Uterus (tissue), 3 donors: ENCODE measurements at regions not wholly inside any gene's neighbourhood (a gene's known extent, or its start where the extent isn't known, plus 50 kb on each side); places are given as distances from the start of the nearest gene placed in this dataset.

Experiments
- DNase-seq, 2 donors: peaks; one replicate each; pipeline ENCODE4 v3.0.0-alpha.2; 2019 to 2020
- H3K27ac ChIP-seq, 2 donors: fragments of 200-600 bp; sonication (generic); 1 replicate in 1 of 2; 2 replicates in 1 of 2; pipeline ENCODE4 v1.5.1; 2016 to 2018
- H3K27me3 ChIP-seq, 2 donors: fragments of 200-600 bp; sonication (generic); one replicate each; pipeline ENCODE4 v1.5.1; 2018 to 2019; ENCODE audit warnings: control low read depth in 1 of 2
- H3K36me3 ChIP-seq, 2 donors: fragments of 200-600 bp; sonication (generic); one replicate each; pipeline ENCODE4 v1.5.1; 2019; ENCODE audit warnings: control low read depth in 1 of 2
- H3K4me1 ChIP-seq, 2 donors: fragments of 200-600 bp; sonication (generic); one replicate each; pipeline ENCODE4 v1.5.1; 2018 to 2019; ENCODE audit warnings: control low read depth in 1 of 2
- H3K4me3 ChIP-seq, 2 donors: fragments of 200-600 bp; sonication (generic); 1 replicate in 1 of 2; 2 replicates in 1 of 2; pipeline ENCODE4 v1.5.1; 2018 to 2019; ENCODE audit warnings: mild to moderate bottlenecking in 1 of 2
- H3K9me3 ChIP-seq, 2 donors: fragments of 200-600 bp; sonication (generic); one replicate each; pipeline ENCODE4 v1.5.1; 2019; ENCODE audit warnings: control low read depth in 1 of 2
- POLR2A ChIP-seq, 2 donors: fragments of 450-650 bp; IDR thresholded peaks; one replicate each; pipeline ENCODE4 v1.6.1; 2016; ENCODE audit warnings: antibody characterized with exemption in 2 of 2, mild to moderate bottlenecking in 1 of 2, moderate library complexity in 1 of 2
- intact Hi-C: fragments of 100-400 bp; cut with DNase I; formaldehyde crosslinking; loops from one replicate; pipeline ENCODE4 v1.15.1; 2023; ENCODE audit warnings: low total_unique reads
- TF ChIP-seq, protein P1 (sequence below), 4 experiments: fragments of 200-600 bp in 2 of 4; fragments of 450-650 bp in 2 of 4; sonication (generic) in 2 of 4; IDR thresholded peaks; one replicate each; pipeline ENCODE4 v1.5.1; 2016 to 2019; ENCODE audit warnings: antibody characterized with exemption in 4 of 4, mild to moderate bottlenecking in 2 of 4, moderate library complexity in 1 of 4
- donor health status: DM: yes; HTN: yes; CAD: no.

DNA sequence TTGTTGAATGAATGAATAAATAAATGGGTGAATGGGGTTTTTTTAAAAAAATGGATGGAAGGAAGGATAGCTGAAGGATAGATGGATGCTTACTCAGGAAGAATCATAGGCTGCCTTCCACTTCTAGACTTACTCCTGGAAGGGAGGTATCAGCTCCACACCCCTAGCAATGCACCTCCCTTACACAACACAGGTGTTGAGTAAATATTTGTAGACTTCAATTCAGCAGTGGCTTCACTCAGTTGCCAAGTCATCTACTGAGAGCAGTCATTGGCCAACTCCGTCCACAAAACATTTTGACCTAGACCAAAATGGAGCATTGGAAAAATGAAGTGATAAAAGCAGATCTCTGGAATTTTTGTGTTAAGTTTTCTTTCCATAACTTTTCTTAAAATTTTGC lies 65.5 kb upstream of the ST8SIA2 start:
- Histone ChIP-seq H3K4me1 (no peaks in the 10 kb centered on the region), H3K36me3 (no peaks in the 10 kb centered on the region), H3K9me3 (no peaks in the 10 kb centered on the region), H3K27ac (no peak overlapping the region), H3K27me3 (no peaks in the 10 kb centered on the region), H3K4me3 (no peak overlapping the region)
- no peak for DNase-seq
- intact Hi-C loops, result no loop called here
- no peak for TF ChIP-seq POLR2A (IDR thresholded peaks at IDR 0.05)
- TF ChIP-seq, protein P1, sequence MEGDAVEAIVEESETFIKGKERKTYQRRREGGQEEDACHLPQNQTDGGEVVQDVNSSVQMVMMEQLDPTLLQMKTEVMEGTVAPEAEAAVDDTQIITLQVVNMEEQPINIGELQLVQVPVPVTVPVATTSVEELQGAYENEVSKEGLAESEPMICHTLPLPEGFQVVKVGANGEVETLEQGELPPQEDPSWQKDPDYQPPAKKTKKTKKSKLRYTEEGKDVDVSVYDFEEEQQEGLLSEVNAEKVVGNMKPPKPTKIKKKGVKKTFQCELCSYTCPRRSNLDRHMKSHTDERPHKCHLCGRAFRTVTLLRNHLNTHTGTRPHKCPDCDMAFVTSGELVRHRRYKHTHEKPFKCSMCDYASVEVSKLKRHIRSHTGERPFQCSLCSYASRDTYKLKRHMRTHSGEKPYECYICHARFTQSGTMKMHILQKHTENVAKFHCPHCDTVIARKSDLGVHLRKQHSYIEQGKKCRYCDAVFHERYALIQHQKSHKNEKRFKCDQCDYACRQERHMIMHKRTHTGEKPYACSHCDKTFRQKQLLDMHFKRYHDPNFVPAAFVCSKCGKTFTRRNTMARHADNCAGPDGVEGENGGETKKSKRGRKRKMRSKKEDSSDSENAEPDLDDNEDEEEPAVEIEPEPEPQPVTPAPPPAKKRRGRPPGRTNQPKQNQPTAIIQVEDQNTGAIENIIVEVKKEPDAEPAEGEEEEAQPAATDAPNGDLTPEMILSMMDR (IDR thresholded peaks at IDR 0.05), result no peak

GRCh38 chr15:92332125-92332899 lies 61.4 kb upstream of the ST8SIA2 start:
- DNase-seq, result no peak
- intact Hi-C loops, result no loop called here
- Histone ChIP-seq H3K4me3 (no peak overlapping the region), H3K36me3 (no peaks in the 10 kb centered on the region), H3K27ac (no peak overlapping the region), H3K4me1 (no peaks in the 10 kb centered on the region), H3K27me3 (no peaks in the 10 kb centered on the region), H3K9me3 (no peaks in the 10 kb centered on the region)
- TF ChIP-seq, protein P1 (IDR thresholded peaks at IDR 0.05), result no peak
- TF ChIP-seq POLR2A (IDR thresholded peaks at IDR 0.05), result no peak

DNA sequence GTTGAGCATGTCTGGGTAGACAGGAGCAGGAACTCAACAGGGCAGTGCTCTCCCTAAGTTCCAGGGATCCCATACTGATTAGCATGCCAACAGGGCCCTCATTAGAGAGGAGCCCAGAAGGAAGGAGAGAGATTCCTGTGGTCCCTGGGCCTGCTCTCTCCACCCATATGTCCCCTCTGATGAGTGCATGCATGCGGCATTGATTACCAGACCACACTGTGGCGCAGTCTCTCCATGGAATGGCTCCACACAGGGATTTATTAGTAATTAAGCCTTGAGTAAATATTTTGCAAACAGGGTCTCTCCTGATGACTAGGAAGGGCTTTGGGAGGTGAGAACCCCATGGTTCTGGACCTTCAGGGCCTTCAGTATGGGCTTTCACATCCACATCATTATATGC lies 60.0 kb upstream of the ST8SIA2 start:
- intact Hi-C loops, result no loop called here
- Histone ChIP-seq H3K9me3 (no peaks in the 10 kb centered on the region), H3K27me3 (no peaks in the 10 kb centered on the region), H3K4me1 (no peaks in the 10 kb centered on the region), H3K4me3 (no peak overlapping the region), H3K27ac (no peak overlapping the region), H3K36me3 (no peaks in the 10 kb centered on the region)
- TF ChIP-seq, protein P1 (IDR thresholded peaks at IDR 0.05), result no peak
- no peak for TF ChIP-seq POLR2A (IDR thresholded peaks at IDR 0.05)
- DNase-seq, result no peak

- no peak for DNase-seq
- H3K27me3 ChIP-seq, result no peaks in the 10 kb centered on the region
- H3K36me3 ChIP-seq, result no peaks in the 10 kb centered on the region
- intact Hi-C loops, result no loop called here
- no peak overlapping the region for H3K27ac ChIP-seq
- TF ChIP-seq POLR2A (IDR thresholded peaks at IDR 0.05), result no peak
- TF ChIP-seq, protein P1 (IDR thresholded peaks at IDR 0.05), result no peak
- H3K4me1 ChIP-seq, result no peaks in the 10 kb centered on the region
- no peaks in the 10 kb centered on the region for H3K9me3 ChIP-seq
- H3K4me3 ChIP-seq, result no peak overlapping the region
Observed at GRCh38 chr15:92336419-92336987, 57.2 kb upstream of the ST8SIA2 start.

DNA sequence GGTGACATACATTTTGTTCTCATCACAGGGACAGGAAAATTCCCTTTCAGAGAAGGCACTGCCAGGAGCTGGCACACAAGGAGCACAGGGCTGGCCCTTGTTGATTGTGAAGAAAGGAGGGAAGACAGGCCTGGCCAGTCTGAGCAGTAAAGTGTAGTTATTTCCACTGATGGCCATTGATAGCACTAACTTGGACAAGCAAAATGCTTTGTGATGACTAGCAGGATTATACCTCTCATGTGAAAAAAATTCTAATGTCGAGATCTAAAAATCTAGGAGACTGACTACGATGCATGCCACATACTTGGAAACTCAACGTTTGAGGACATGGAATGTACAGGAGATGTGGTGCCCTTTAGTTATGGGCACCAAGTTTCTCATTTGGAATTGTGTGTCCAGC lies 54.3 kb upstream of the ST8SIA2 start:
- Histone ChIP-seq H3K4me3 (no peak overlapping the region), H3K27ac (no peak overlapping the region), H3K36me3 (no peaks in the 10 kb centered on the region), H3K27me3 (peaks cover 0 to 2% of the 10 kb centered on the region in 2 donors), H3K4me1 (no peaks in the 10 kb centered on the region), H3K9me3 (no peaks in the 10 kb centered on the region)
- intact Hi-C loops, result no loop called here
- TF ChIP-seq POLR2A (IDR thresholded peaks at IDR 0.05), result no peak
- TF ChIP-seq, protein P1 (IDR thresholded peaks at IDR 0.05), result no peak
- DNase-seq, result no peak
